SK-N-MC (cell line): ENCODE measurements at regions not wholly inside any gene's neighbourhood (a gene's known extent, or its start where the extent isn't known, plus 50 kb on each side); places are given as distances from the start of the nearest gene placed in this dataset.

ENCODE experiments used
- EZH2 ChIP-seq: fragments of 200-600 bp; sonication (generic); IDR thresholded peaks from one replicate; pipeline ENCODE4 v1.6.1; 2017; ENCODE audit warnings: antibody characterized with exemption
- POLR2AphosphoS5 ChIP-seq: IDR thresholded peaks from 2 replicates; pipeline ENCODE4 v1.6.1; 2012; ENCODE audit warnings: mild to moderate bottlenecking, low read depth, low read length, borderline replicate concordance

GRCh38 chr15:95910643-95911212, 419.8 kb upstream of the NR2F2 start:
- no peak for TF ChIP-seq EZH2
- no peak for TF ChIP-seq POLR2AphosphoS5
